ENCODE measurements at regions not wholly inside any gene's neighbourhood (a gene's known extent, or its start where the extent isn't known, plus 50 kb on each side); places are given as distances from the start of the nearest gene placed in this dataset.
"Not testable (repeated sequence)": the region's sequence is repeated elsewhere in the genome, so short reads cannot be mapped to it uniquely, and the experiment has no call there.

DNA sequence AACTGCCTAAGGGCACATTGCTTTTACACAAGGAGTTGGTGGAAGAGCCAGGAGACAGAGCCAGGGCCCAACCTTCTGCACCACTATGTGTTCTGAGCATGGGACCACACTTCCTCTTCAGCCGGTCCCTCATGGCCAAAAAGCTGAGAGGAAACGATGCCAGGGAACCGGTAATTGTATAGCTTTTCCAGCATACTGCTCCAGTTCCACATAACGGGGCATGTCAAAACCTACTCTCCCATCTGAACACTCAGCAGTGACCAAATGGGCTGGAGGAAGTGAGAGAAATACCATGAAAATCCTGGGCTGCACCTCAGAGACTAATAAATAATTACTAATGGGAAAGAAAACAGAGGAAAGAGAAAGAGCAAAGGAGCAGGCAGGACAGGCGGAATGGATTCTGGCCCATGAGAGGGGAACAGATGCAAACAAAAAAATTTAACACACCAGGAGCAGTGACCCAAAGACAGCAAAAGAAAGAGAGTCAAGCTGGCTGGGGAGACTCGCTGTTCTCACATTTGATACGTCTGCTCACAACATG is 52.0 kb upstream of the BMP2 start:
- ATAC-seq (no peak), DNase-seq (no peak)

DNA sequence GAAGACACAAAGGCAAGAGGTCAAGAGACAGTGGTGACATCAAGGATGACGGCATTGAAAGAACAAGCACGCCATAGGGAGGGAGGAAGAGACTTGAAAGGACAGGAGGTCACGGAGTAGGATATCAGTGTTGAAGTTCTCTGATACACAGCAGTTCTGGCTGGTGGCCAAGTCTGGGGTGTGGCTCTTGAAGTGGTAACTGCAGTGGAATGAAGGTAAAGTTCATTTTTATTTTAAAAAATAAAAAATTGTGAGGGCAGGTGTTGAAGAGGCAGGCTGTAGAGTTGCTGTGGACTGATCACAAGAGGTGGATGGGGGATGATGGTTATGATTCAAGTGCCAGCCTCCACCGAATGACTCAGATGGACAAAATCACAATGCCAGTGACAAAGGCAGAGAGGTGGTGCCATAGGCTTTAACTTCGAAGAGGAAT is 53.2 kb upstream of the BMP2 start:
- DNase-seq (no peak), ATAC-seq (no peak)

DNA sequence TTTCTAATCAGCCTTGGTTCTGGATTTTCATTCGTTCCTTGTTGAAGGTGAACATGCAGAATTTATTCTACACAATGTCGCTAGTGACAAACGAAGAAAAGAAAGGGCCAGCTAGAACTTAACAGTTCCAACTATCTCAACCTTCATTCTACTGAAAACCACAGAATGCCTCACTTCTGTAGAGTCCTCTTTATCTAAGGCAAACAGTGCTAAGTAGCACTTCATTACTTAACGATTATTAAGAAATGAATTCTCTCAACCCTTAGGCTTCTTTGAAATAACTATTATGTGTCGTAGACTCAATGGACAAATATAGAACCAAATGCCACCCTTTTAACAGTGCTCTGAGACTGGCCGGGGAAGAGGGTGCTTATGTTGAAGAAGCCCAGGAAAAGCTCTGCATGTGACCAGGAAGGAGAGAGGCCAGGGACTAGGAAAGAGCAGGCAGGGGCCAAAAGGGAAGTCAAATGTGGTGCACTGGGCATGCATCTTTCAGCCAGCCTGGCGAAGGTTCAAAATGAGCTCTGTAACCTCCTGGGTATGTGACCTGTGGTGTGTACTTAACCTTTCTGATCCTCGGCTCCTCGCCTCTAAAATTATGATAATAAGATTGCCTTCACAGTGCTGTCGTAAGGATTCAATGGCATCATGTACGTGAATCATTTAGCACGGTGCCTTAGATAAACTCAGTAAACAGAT is 55.4 kb upstream of the BMP2 start:
- DNase-seq (no peak), ATAC-seq (no peak)

DNA sequence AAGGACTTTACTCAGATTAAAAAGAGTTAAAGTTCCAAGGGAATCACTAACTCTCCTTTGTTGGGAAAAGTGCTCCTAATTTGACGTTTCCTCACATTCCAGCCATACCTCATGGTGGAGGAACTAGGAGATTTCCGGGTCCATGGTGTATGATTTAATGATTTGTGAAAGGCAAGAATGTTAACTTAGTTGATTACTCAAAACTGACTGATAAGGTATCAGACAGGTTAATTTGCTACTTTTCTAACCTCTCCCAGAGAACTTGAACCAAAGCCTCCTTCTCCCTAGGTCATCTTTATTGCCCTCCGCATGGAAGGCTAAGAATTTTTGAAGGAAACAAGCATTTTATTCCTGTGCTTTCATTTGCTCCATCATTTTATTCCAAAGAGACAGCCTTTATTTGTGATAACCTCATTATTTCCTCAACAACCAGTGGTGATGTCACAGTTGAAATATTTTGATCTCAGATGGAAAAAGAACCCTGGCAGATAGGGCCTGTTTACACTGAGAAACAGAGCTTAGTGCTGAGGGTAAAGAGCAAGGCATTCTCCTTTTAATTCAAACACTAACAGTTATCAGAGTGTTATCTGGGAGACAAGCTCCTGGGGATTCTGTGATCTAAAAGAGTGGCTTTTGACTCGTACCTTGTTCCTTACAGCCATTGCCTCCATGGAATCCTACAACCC is 57.4 kb upstream of the BMP2 start:
- DNase-seq, result no peak
- ATAC-seq, result no peak

DNA sequence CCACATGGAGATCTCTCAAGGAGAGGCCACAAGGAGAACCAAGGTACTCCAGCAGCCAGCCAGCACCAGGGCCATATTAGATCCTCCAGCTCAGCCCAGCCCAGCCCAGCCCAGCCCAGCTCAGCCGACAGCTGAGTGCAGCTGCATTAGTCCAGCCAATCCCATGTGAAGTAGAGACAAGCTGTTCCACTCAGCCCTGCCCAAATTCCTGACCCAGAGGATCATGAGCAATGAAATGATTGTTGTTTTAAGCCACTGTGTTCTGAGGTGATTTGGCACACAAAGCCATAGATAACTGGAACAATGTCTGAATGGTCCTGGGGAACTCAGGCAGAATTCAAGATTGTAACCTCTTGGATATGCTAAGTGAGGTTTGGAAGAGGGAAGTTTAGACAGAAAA is 59.5 kb upstream of the BMP2 start:
- ATAC-seq (no peak), DNase-seq (no peak)

DNA sequence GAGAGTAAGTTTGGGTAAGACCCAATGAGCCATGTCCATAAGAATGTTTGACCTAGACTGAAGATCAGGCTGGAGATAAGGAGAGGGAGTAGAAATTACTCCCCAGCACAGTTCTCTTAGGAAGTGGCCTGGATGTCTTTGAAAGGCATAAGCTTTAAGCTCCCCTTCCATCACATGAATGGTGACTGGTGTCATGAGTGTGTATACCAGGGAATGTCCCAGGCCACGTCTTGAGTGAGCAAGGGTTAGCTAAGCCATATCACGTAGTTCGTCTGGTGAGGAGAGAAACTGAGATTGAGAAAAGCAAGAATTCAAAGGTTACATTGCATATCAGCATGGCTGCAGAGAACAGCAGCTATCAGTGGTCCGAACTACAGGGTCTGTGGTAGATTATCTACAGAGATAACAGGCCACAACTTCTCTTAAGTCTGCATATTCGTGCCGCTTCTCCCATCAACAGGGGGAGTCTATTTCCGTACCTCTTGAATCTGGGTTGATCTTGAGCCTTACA is 60.1 kb upstream of the BMP2 start:
- DNase-seq, result no peak
- ATAC-seq, result no peak

DNA sequence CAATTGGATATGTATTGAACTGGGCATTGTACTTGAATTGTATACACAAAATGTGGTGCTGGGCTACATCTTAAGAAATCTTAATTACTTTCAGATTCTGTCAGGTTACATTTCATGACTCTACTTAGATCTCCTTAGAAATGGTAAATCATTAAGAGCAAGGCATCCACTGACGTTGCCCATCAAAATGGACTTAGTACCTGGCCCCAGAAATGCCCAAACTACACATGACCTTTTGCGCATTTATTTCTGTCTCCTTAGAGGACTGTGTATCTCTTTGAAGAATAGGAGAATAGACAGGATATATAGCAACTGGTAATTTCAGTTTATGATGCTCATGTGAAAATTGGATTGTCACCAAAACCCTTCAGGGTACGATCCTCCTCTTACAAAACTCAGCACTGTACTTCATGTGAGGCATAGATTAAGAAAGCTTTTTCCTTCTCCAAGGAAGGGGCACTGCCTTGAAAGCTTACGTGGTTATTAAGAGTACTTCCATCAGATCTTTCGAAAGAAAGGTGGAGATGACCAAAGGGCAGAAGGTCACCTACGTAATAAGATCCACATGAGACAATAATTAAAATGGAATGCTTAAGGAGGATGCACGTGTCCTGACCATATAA is 61.4 kb upstream of the BMP2 start:
- ATAC-seq (no peak), DNase-seq (no peak)

DNA sequence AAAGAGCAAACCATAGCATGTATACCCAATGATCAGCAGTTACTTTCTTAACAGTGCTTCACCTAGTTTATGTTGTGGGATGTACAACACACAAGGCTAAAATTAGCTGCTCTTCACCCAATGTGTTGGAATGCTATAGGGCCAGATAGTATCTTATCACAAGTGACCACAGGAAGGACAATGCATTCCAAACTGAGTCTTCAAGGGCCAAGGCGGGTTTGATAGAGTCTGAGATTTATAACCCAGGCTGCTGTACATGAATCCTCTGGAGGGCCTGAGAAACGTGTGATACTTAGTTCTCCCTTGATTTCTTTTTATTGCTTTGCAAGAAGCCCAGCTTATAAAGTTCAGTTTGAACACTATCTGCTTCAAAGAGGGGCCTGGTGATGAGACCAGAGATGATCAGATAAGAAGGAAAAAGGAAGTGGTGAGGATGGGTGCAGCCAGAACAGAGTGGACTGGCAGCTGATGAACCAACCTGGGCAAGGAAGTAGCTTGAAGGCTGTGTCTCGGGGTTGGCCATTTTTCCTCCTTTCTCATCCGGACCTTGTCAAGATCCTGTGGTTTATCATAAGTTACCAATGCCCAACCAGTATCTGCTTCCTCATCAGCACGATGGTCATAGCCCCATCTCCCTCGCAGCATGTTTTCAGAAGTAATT is 62.2 kb upstream of the BMP2 start:
- DNase-seq (no peak), ATAC-seq (no peak)

DNA sequence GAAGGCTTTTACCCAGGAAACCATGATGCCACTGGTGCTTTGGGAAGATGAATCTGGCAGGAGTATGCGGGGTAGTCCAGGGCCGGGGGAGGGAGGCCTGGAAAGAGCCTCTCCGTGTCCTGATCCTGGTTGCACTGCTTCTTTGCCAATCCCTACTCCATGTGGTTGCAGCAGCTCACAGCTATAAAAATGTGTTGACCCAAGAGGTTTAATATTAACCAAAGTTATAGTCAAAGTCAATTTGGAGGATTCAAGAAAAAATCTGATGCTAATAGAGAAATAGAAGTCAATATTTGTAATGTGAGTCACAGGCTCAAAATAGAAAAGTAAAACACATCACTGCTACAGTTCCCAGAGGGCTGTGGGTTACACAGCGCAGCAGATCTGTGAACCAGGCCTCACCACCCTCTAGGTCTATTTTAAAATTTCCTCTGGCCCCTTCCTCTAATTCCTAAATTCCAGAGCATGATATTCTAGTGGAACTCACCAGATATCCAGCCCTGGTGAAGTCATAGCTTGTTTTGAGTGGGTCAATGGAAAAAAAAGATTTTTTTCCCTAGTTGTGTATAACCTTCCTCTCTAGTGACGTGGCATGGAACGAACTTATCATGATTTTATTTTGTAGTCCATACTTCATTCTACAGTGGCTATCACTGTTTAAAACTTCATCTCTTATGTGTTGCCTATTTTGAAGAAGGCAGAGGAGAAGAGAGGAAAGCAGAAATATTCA is 63.2 kb upstream of the BMP2 start:
- no peak for ATAC-seq
- no peak for DNase-seq

DNA sequence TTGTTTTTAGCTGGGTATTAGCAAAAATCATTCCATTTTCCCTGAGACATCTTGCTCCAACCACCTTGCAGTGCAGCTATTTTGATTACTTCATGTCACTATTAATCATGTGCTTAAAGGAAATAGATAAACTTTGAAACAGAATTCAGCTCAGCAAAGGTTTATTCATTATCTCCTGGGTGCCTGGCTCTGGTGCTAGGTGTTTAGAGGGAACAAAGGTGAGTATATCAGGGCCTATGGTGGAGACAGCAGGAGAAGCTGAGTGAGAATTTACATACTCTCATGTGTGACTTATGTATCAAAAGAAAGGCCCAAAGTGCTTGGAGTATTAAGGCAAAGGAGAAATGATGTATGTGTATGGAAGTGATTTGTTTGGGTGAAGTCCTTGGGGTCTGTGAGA is 63.8 kb upstream of the BMP2 start:
- ATAC-seq (no peak), DNase-seq (no peak)

DNA sequence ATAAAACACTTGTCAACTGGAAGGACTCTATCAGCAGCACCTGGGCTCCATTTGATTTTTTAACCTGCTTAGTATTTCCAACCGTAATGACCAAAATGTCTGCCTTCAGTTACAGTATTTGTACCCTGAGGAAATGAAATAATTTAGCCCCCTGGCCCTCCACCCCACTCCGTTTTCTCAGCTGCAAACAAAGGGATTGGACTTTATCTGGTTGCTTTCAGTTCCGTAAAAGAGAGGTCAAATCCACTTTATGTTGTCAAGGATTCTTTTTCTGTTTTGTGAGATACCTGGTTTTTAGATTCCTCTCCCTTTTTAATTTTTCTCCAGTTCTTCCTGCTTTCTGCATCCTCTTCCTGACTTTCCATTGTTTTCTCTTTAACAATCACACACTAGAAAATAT is 64.4 kb upstream of the BMP2 start:
- DNase-seq, result no peak
- no peak for ATAC-seq

DNA sequence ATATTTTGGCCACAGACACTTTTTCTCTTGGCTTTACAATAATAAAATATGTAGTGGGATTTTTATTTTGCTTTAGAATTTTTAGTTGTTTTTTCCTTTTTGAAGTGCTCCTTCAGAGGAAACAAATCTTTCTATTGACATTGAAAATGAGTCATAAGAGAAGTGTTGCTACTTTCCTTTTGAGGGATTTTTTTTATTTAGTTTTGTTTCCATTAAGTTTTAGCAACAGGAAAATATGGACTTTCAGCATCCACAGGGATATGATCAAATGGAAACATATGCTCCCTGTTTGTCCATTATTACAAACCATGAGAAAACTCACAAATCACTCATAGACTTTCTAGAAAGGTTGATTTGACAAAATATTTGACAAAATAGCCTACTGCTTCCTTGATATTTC is 65.3 kb upstream of the BMP2 start:
- ATAC-seq (no peak), DNase-seq (no peak)

DNA sequence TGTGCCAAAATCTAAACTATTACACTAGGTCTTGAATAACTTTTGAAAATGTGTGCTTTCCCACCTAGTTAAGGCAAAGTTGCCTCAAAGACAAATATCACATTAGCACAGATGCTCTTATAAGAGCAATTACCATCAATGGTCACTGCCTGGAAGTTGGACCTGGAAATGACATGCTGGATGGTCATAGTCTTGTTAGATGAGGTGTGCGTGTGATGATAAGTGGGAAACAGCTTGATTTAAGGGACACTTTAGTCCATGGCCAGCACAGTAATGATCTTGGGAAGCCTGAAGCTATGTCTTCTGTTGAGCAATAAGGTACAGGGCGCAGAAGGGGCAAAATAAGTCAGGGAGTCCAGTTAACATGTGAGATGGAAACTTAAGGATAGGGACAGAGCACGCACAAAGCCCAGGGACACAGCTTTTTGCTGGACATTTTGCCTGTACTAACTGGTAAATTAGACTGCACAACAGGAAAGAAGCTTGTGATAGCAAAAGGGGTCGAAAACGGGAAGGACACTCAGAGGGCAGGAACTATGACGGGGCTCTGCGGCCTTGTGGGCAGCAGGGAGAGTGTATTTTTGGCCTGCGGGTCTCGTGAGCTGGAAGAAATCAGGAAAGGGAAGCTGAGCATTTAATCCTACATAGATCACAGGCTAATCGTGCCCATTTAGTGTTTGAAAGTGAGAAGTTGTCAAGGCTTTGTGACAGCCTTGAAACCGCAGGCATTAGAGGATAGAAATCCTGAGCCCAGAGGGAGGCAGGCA is 66.7 kb upstream of the BMP2 start:
- DNase-seq (no peak), ATAC-seq (no peak)

DNA sequence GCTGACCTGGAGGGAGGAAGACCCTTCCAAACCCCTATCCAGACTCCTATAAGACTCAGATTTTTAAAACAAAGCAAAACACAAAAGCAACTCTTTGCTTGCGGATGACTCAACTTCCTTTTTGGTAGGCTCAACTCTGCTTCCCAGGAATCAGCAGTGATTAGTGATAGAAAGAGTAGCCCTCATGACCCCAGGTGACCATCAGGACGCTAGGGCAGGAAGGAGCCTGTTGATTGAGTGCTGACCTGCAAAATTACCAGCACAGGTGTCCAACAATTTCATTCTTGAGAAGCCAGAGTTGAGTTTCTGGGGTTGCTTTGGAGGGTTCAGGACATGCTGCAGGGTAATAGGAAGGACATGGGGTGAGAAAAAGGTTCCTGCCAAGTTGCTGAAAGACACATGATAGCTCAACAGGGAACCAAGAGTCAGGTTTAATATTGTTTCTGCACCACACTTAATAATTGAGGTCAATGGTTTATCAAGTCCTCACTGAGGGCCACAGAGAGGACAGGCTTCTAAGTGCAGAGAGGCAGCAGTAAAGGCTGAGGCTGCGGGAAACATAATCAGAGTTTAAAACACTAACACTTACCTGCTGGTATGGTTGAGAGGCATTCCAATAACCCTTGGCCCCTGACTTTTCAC is 67.4 kb upstream of the BMP2 start:
- no peak for ATAC-seq
- no peak for DNase-seq

DNA sequence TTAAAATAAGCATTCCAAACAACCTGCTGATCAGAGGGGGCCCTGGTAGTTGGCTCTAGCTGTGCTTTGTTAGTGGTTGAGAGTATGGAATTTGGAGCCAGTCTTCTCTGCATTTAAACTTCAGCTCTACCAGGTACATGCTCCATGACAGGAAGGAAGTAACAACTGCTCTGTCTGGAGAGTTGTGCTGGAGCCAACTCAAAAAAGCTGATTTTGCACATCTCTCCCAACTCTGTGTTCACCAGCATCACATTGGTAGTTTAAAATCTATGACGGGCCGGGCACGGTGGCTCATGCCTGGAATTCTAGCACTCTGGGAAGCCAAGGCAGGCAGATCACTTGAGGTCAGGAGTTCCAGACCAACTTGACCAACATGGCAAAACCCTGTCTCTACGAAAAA is 68.8 kb upstream of the BMP2 start:
- no peak for DNase-seq
- ATAC-seq, result no peak

DNA sequence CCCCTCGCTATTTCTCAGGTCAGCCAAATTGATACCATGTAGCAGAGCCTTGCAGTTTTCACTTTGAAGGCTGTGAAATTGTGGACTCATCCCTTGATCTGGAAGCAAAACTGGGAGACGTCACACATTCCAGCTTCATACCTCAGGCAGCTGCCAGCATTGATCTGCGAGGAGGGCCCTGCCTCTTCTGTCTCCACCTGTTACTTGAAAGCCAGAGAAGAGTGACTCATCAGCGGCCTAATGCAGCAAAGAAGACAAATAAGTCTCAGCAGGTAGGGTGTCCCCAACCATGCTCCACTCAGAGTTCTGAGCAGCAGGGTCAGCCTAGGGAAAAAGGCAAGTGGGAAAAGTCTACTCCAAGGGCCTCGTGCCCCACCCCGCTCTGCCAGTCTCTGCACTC is 69.4 kb upstream of the BMP2 start:
- DNase-seq, result no peak

DNA sequence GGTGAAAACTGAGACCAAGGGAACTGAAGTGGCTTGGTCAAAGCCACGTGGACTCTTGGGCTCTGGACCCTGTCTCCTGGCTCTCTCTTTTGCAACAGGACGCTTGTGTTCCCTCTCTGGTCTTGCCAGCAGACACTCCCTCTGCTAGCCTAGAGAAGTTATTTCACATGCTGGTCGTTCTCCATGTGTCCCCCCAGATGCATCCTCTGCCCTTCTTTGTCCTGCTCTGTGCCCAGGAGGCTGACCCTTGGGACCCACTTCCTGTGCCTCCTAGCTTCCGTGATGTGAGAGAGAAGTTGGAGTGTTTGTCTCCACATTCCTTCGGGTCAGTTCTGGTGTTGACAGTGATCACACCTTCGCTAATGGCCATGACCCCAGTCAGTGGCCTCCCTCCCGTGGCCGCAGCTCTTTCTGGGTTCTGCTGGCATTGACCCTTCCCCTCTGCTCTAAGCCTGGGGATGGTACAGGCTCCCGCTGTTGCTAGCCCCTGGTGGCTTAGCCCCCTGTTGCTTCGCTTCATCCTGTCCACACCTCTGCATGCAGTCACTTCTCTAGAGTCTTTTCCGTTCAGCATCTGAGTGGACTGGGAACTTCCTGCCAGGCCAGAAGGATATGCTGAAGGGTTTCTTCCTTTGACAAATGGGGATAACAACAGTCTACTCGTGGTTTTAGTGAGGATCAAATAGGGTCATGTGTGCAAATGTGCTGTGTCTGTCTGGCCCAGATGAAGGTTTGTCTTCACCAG is 70.1 kb upstream of the BMP2 start:
- DNase-seq (no peak), ATAC-seq (no peak)

More for the DNA sequence above, 69.4 kb upstream of the BMP2 start:
- no peak for ATAC-seq

DNA sequence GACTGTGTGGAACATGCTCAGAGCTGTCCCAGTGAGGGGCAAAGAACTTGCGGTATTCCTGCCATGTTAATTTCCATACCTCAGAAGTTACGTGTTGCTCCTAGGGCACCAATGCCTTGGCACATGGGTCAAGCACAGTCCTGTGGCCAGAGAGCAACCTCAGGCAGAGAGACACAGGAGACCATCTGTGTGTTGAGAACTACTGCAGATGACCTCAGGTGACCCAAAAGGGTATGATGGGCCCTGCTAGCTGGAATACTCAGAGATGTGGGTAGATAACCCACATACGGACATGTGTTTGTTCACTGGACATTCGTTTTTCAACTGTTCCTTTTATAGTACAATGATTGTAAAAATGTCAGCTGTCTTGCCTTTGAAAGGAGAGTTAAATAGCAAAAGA is 71.5 kb upstream of the BMP2 start:
- ATAC-seq, result no peak
- no peak for DNase-seq

DNA sequence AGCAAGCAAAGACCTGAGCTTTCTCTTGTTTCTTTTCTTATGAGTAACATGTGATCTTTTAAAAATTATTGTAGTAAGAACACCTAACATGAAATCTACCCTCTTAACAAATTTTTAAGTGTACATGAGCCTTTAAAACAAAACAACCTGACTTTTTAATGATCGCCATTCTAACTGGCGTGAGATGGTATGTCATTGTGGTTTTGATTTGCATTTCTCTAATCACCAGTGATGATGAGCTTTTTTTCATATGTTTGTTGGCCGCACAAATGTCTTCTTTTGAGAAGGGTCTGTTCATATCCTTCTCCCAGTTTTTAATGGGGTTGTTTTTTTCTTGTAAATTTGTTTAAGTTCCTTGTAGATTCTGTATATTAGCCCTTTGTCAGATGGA is 73.7 kb upstream of the BMP2 start:
- DNase-seq, ATAC-seq: not testable (repeated sequence)
